Nephron progenitor cell (in vitro differentiated cells): ENCODE measurements at regions not wholly inside any gene's neighbourhood (a gene's known extent, or its start where the extent isn't known, plus 50 kb on each side); places are given as distances from the start of the nearest gene placed in this dataset.

Experiments
- DNase-seq: peaks from one replicate; pipeline ENCODE4 v3.0.0; 2021
- H3K27ac Mint-ChIP-seq: 2 replicates; pipeline ENCODE4 v1.8.0; 2021; ENCODE audit warnings: mild to moderate bottlenecking, moderate library complexity, mixed read lengths
- H3K27me3 Mint-ChIP-seq: 2 replicates; pipeline ENCODE4 v1.8.0; 2021; ENCODE audit warnings: mild to moderate bottlenecking, low read depth, mixed read lengths; ENCODE audit not compliant: poor library complexity
- H3K36me3 Mint-ChIP-seq: 2 replicates; pipeline ENCODE4 v1.8.0; 2021; ENCODE audit warnings: low read depth, mixed read lengths
- H3K4me1 Mint-ChIP-seq: 2 replicates; pipeline ENCODE4 v1.8.0; 2021; ENCODE audit warnings: mixed read lengths
- H3K4me3 Mint-ChIP-seq: 2 replicates; pipeline ENCODE4 v1.8.0; 2021; ENCODE audit warnings: mild to moderate bottlenecking, moderate library complexity, mixed read lengths
- H3K9me3 Mint-ChIP-seq: 2 replicates; pipeline ENCODE4 v1.8.0; 2021; ENCODE audit warnings: mild to moderate bottlenecking, moderate library complexity, mixed read lengths
- TF ChIP-seq, protein P1 (sequence below): fragments of 200-600 bp; sonication (generic); IDR thresholded peaks from 2 replicates; pipeline ENCODE4 v1.5.0; 2021; ENCODE audit warnings: antibody characterized with exemption

GRCh38 chr5:26259081-26259480 is 779.3 kb downstream of the CDH9 start:
- Mint-ChIP-seq H3K27ac (no peak overlapping the region), H3K4me3 (no peak overlapping the region), H3K36me3 (no peaks in the 10 kb centered on the region), H3K9me3 (peaks cover 11% of the 10 kb centered on the region), H3K4me1 (no peaks in the 10 kb centered on the region), H3K27me3 (no peaks in the 10 kb centered on the region)
- TF ChIP-seq, protein P1, sequence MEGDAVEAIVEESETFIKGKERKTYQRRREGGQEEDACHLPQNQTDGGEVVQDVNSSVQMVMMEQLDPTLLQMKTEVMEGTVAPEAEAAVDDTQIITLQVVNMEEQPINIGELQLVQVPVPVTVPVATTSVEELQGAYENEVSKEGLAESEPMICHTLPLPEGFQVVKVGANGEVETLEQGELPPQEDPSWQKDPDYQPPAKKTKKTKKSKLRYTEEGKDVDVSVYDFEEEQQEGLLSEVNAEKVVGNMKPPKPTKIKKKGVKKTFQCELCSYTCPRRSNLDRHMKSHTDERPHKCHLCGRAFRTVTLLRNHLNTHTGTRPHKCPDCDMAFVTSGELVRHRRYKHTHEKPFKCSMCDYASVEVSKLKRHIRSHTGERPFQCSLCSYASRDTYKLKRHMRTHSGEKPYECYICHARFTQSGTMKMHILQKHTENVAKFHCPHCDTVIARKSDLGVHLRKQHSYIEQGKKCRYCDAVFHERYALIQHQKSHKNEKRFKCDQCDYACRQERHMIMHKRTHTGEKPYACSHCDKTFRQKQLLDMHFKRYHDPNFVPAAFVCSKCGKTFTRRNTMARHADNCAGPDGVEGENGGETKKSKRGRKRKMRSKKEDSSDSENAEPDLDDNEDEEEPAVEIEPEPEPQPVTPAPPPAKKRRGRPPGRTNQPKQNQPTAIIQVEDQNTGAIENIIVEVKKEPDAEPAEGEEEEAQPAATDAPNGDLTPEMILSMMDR: no peak
- no peak for DNase-seq

GRCh38 chr5:26245321-26245720 is 793.1 kb downstream of the CDH9 start:
- H3K27me3 Mint-ChIP-seq: no peaks in the 10 kb centered on the region
- TF ChIP-seq, protein P1: no peak
- no peak for DNase-seq
- no peaks in the 10 kb centered on the region for H3K36me3 Mint-ChIP-seq
- no peak overlapping the region for H3K27ac Mint-ChIP-seq
- no peaks in the 10 kb centered on the region for H3K4me1 Mint-ChIP-seq
- H3K9me3 Mint-ChIP-seq: no peaks in the 10 kb centered on the region
- H3K4me3 Mint-ChIP-seq: no peak overlapping the region

DNA sequence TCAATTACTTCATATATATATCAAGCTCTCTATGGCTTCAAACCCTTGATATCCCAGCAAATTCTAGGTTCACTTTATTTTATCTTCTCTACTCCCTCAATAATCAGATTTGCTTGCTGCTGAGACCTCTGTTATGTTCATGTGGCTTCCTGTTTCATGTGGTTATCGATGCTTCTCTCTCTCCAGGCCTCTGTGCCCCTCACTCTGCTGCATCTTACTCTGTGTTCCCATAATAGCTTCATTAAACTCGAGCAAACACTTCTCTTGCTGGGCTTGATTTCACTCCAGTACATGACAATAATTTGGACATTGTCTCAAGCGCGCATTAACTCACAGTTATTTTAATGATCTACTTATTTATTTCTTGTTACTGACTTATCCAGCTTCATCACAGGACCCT is 798.8 kb downstream of the CDH9 start:
- DNase-seq: no peak
- H3K27ac Mint-ChIP-seq: no peak overlapping the region
- H3K27me3 Mint-ChIP-seq: no peaks in the 10 kb centered on the region
- H3K4me1 Mint-ChIP-seq: no peaks in the 10 kb centered on the region
- no peaks in the 10 kb centered on the region for H3K36me3 Mint-ChIP-seq
- no peak overlapping the region for H3K4me3 Mint-ChIP-seq
- peaks cover 21% of the 10 kb centered on the region for H3K9me3 Mint-ChIP-seq
- TF ChIP-seq, protein P1: no peak

DNA sequence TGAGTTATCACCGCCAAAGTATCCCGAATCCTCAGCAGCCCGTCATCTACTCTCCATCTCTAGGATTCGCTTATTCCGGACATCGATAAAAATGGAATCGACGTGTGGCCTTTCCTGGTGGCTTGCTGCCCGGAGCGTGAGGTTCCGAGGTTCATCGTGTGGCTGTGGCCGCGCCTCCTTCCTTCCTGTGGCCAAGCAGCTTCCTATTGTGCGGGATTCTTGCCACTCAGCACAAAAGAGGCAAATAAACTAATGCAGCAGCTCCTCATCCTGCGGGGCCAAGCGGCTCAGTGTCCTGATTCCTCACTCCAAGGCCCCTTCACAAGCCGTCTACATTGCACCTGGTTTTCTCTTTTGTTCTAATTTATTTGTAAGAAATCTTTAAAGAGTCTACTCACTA is 800.9 kb downstream of the CDH9 start:
- no peak overlapping the region for H3K4me3 Mint-ChIP-seq
- H3K9me3 Mint-ChIP-seq: peaks cover 32% of the 10 kb centered on the region
- TF ChIP-seq, protein P1: no peak
- H3K4me1 Mint-ChIP-seq: no peaks in the 10 kb centered on the region
- no peak overlapping the region for H3K27ac Mint-ChIP-seq
- no peaks in the 10 kb centered on the region for H3K36me3 Mint-ChIP-seq
- no peak for DNase-seq
- no peaks in the 10 kb centered on the region for H3K27me3 Mint-ChIP-seq

- Mint-ChIP-seq H3K27me3 (no peaks in the 10 kb centered on the region), H3K4me1 (no peaks in the 10 kb centered on the region), H3K9me3 (peaks cover 32% of the 10 kb centered on the region), H3K4me3 (no peak overlapping the region), H3K36me3 (no peaks in the 10 kb centered on the region), H3K27ac (no peak overlapping the region)
- TF ChIP-seq, protein P1: no peak
- DNase-seq: no peak
Measured at GRCh38 chr5:26236936-26237335, 801.5 kb downstream of the CDH9 start.

DNA sequence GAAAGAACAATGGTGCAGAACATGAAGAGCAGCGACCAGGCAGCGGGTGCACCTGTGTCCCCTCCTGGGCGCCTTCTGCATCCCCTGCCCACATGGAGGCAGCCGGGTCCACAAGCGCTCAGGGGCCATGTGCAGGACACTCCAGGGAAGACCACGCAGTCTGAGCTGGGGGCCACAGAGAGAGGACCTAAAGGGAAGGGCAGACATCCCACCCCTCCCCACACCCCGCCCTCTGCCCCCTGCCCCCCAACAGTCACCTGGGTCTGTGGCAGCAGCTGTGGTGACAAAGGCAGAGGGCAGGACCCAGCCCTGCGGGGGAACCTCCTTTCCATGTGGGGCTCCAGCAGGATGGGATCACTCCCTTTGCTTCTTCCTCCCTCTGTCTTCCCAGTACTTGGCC is 805.7 kb downstream of the CDH9 start:
- H3K36me3 Mint-ChIP-seq: no peaks in the 10 kb centered on the region
- no peak overlapping the region for H3K27ac Mint-ChIP-seq
- DNase-seq: no peak
- TF ChIP-seq, protein P1: no peak
- H3K27me3 Mint-ChIP-seq: no peaks in the 10 kb centered on the region
- H3K9me3 Mint-ChIP-seq: peaks cover 48% of the 10 kb centered on the region
- no peak overlapping the region for H3K4me3 Mint-ChIP-seq
- H3K4me1 Mint-ChIP-seq: no peaks in the 10 kb centered on the region
